ENCODE measurements at regions not wholly inside any gene's neighbourhood (a gene's known extent, or its start where the extent isn't known, plus 50 kb on each side); places are given as distances from the start of the nearest gene placed in this dataset.

DNA sequence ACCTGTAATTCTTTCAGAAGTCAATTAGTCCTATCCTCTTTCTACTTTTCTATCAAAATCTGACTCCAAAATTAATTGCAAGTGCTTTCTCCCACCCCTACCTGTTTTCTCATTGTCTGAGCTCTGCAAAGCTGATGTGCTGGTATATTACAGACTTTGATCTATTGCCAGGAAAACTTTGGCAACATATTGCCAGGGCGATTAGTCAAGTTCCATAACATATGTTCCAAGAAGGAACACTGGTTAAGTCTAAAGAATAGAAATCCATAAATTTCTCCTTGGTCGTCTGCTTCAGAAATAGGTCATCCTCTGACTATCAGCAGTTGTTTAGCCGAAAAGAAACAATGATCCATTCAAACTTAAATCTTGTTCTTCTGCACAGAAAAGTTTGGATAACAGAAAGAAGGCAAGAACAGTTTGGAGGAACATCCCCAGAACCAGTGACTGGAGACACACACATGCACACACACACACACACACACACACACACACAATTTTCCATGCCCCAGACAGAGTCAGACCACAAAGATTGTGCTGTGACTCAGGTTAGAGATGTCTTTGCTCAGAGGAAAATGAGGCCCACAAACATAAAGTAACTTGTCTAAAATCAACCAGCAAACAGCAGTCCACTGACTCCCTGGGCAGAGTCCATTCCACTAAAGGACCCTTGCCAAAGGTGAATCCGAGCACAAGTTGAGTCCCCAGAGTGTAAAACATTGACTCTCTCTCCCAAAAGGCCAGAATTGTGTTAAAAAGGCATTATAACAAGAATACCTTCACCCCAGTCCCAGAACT lies 202.1 kb downstream of the DEPDC1B start:
- Histone ChIP-seq H3K4me1 (ENCODE audit: control insufficient read depth, insufficient read depth, low read length) (no peaks in the 10 kb centered on the region), H3K9me3 (ENCODE audit: control insufficient read depth, low read length) (no peaks in the 10 kb centered on the region), H3K36me3 (ENCODE audit: control insufficient read depth, insufficient read depth, low read length) (no peaks in the 10 kb centered on the region), H3K9ac (ENCODE audit: extremely low read depth, low read length, poor library complexity, severe bottlenecking) (no peak overlapping the region), H3K27me3 (ENCODE audit: control insufficient read depth, insufficient read depth, low read length, poor library complexity, severe bottlenecking) (no peaks in the 10 kb centered on the region), H3K27ac (ENCODE audit: low read depth, low read length) (no peak overlapping the region), H3K4me3 (ENCODE audit: low read length) (no peak overlapping the region)
- DNase-seq = no peak
- TF ChIP-seq CTCF (conservative IDR thresholded peaks at IDR 0.05) = no peak
- no peaks in the 10 kb centered on the region for H3K27me3 Mint-ChIP-seq (ENCODE audit: insufficient read depth)
- H3K27ac Mint-ChIP-seq = no peak overlapping the region
- H3K4me1 Mint-ChIP-seq = peaks cover 6% of the 10 kb centered on the region
- H3K9me3 Mint-ChIP-seq = no peaks in the 10 kb centered on the region
- 86 to 100% methylated on average over 3 to 4 of the region's 4 CpGs for WGBS, 2 experiments (ENCODE audit: insufficient coverage in 1 of 2, insufficient read length in 1 of 2)
- no peak overlapping the region for H3K4me3 Mint-ChIP-seq
- H3K36me3 Mint-ChIP-seq (ENCODE audit: low read depth) = no peaks in the 10 kb centered on the region

DNA sequence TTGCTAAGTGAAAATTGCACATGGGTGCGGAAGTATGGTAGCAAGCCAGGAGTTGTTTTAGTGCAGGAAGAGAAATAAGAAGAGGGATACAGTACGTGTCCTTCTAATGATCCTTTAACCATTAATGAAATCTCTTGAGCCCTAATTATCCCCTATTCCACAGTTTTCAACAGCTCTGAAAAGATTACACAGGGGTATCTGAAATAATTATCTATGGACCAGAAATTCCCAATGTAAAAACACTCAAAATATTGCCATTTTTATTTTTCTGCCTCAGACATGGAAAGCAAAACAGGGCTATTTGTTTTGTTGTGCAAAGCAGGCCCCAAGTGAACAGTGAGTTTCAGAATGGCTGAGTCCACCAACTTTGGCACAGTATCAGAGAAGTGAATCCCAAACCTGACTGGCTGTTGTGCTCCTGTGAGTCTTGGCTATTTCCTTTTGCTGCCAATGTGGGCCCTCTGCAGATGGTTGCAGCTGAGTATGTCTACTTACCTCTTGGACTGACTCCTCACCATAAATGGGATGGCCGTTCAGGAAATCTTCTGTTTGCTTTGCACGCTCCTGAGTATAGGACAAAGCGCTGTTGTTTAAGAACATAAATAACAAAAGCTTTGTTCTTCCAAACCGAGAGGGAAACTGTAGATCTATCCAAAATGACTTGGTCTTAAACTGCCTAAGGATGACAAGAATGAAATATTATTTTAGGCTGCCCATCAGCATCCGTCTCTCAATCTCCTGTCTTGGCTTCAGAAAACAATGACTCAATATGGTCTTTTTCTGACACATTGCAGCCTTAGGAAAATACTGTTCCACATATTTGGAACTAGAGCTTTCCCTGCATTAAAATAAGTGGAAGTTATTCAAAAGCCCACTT lies 204.1 kb downstream of the DEPDC1B start:
- WGBS, 2 experiments (ENCODE audit: insufficient coverage in 1 of 2, insufficient read length in 1 of 2) = 89 to 90% methylated on average over 3 to 7 of the region's 7 CpGs
- Histone ChIP-seq H3K36me3 (ENCODE audit: control insufficient read depth, insufficient read depth, low read length) (no peaks in the 10 kb centered on the region), H3K4me3 (ENCODE audit: low read length) (no peak overlapping the region), H3K9ac (ENCODE audit: extremely low read depth, low read length, poor library complexity, severe bottlenecking) (no peak overlapping the region), H3K27ac (ENCODE audit: low read depth, low read length) (no peak overlapping the region), H3K9me3 (ENCODE audit: control insufficient read depth, low read length) (no peaks in the 10 kb centered on the region), H3K4me1 (ENCODE audit: control insufficient read depth, insufficient read depth, low read length) (no peaks in the 10 kb centered on the region), H3K27me3 (ENCODE audit: control insufficient read depth, insufficient read depth, low read length, poor library complexity, severe bottlenecking) (no peaks in the 10 kb centered on the region)
- no peaks in the 10 kb centered on the region for H3K9me3 Mint-ChIP-seq
- no peak overlapping the region for H3K27ac Mint-ChIP-seq
- TF ChIP-seq CTCF (conservative IDR thresholded peaks at IDR 0.05) = no peak
- no peak overlapping the region for H3K4me3 Mint-ChIP-seq
- H3K27me3 Mint-ChIP-seq (ENCODE audit: insufficient read depth) = no peaks in the 10 kb centered on the region
- DNase-seq = no peak
- no peaks in the 10 kb centered on the region for H3K36me3 Mint-ChIP-seq (ENCODE audit: low read depth)
- peaks cover 6% of the 10 kb centered on the region for H3K4me1 Mint-ChIP-seq

- H3K4me3 Mint-ChIP-seq = no peak overlapping the region
- Histone ChIP-seq H3K4me1 (ENCODE audit: control insufficient read depth, insufficient read depth, low read length) (no peaks in the 10 kb centered on the region), H3K9ac (ENCODE audit: extremely low read depth, low read length, poor library complexity, severe bottlenecking) (no peak overlapping the region), H3K36me3 (ENCODE audit: control insufficient read depth, insufficient read depth, low read length) (no peaks in the 10 kb centered on the region), H3K9me3 (ENCODE audit: control insufficient read depth, low read length) (no peaks in the 10 kb centered on the region), H3K4me3 (ENCODE audit: low read length) (no peak overlapping the region), H3K27me3 (ENCODE audit: control insufficient read depth, insufficient read depth, low read length, poor library complexity, severe bottlenecking) (no peaks in the 10 kb centered on the region), H3K27ac (ENCODE audit: low read depth, low read length) (no peak overlapping the region)
- no peak overlapping the region for H3K27ac Mint-ChIP-seq
- H3K4me1 Mint-ChIP-seq = peaks cover 8% of the 10 kb centered on the region
- no peaks in the 10 kb centered on the region for H3K27me3 Mint-ChIP-seq (ENCODE audit: insufficient read depth)
- H3K36me3 Mint-ChIP-seq (ENCODE audit: low read depth) = no peaks in the 10 kb centered on the region
- no peak for TF ChIP-seq CTCF (conservative IDR thresholded peaks at IDR 0.05)
- DNase-seq = no peak
- no peaks in the 10 kb centered on the region for H3K9me3 Mint-ChIP-seq
Measured at GRCh38 chr5:60494635-60495034, 205.3 kb downstream of the DEPDC1B start.
